Brain pericyte (primary cell): ENCODE measurements at regions not wholly inside any gene's neighbourhood (a gene's known extent, or its start where the extent isn't known, plus 50 kb on each side); places are given as distances from the start of the nearest gene placed in this dataset.

Experiments used
- DNase-seq: peaks from one replicate; pipeline ENCODE4 v3.0.0-alpha.2; 2012; ENCODE audit warnings: low read depth, low spot score

DNA sequence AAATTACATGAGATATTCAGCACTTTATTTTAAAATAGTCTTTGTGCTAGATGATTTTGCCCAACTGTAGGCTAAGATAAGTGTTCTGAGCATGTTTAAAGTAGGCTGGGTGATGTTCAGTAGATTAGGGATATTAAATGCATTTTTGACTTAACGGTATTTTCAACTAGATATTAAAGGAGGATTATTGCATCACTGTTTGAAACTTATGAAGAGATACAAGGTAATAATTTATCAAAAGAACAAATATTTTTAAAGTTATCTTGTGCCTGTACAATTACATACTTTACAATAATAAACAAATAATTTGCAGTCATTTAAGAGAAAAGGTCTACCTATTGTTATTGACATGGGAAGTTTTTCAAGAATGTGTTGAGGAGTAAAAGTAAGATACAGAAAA is 368.6 kb upstream of the DCN start:
- no peak for DNase-seq

DNA sequence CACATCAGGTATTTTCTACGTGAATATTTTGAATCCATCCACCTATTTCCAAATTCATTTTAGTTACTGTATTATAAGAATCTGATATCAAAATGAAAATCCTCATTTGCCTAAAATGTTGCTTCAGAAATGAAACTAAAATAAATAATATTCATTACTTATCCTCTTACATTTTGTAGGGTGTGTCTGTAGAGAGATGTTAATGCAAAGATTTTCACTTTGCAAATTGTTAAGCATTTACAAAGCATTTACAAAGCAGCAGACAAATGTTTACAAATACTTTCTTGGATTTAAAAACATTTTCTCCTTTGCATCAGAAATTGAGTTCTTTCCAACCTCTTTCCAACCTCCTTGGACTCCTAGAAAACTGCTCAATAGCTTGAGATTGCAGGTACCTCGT is 360.0 kb upstream of the DCN start:
- DNase-seq: no peak

- no peak for DNase-seq
Measured at GRCh38 chr12:91542067-91542466, 359.4 kb upstream of the DCN start.

DNA sequence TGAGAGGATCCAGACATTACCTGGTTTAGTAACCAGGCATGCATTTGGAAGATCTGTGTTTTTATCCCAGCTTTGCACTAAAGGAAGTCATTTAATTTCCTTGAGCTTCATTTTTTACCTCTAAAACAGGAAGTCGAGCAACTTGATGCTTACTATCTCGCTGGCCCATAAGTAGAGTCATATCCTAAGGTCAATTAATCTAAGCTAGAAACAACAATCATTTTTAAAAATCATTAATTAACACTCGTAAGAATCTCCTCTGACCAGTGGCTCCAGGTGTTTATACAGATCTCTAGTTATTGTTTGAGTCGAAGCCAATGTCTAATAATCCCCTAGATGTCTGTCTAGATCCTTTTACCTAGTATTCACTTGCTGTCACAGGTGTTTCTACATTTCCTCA is 355.8 kb upstream of the DCN start:
- no peak for DNase-seq

DNA sequence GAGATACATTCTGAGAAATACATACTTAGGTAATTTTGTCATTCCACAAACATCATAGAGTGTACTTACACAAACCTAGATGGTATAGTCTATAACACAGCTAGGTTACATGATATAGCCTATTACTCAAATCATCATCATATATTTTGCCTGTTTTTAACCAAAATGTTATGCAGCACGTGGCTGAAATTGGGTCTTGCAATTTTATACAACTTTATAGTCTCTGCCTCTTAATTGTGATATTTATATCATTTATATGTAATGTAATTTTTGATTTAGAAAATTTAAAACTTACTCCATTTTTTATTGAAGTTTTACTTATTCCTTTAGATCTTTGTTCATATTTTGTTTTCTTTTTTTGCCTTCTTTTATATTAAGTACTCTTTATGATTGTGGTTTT is 350.7 kb upstream of the DCN start:
- DNase-seq: no peak

GRCh38 chr12:91529829-91530228 is 347.2 kb upstream of the DCN start:
- no peak for DNase-seq

DNA sequence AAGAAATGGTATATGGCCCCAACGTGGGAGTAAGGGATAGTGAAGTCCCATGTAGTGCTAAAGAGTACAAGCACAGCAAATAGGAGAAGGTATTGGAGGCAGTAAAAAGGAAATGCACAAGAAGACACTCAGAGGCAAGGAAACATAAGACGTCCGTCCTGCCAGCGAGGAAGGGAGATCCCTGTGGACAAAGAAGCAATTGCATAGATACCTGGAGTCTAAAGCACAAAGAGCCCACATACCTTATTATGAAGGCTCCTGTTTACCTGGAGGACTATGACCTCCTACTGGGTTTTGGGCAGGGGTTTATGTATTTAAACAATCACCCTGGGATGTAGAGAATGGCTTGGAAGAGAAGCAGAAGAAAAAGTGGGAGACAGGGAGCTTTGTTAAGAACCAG is 341.2 kb upstream of the DCN start:
- DNase-seq: no peak

GRCh38 chr12:91516695-91517047 is 334.1 kb upstream of the DCN start:
- no peak for DNase-seq

DNA sequence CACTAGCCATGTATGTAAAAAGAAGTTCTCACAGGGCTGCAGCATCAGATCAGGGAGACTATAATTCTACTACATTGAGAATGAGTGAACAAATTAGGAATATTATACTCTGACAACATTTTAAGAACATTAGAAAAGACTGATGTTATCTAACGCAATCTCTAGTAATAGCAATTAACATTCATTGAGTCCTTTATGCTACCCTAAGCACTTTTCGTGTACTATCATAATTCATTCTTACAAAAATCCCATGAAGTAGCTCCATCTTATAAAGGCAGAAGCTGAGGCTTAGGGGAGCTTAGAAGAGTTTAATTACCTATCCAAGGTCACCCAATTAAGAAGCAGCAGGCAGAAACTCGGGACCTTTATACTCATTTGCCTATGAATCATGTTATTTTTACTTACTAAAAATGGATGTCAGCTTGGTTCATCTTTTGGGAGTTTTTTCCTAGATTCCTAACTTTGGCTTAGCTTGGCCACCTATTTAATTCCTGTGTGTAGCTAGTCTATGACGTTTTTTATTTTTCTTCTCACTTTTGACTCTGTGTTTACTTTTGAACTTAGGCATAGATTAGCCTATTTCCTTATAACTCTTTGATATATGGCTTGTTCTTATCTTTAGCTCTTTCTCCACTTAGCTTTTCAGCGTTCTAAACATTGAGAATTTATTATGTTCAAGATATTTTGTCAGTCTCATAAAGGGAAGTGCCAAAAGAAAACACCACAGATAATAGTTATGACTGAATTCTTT is 333.5 kb upstream of the DCN start:
- no peak for DNase-seq

DNA sequence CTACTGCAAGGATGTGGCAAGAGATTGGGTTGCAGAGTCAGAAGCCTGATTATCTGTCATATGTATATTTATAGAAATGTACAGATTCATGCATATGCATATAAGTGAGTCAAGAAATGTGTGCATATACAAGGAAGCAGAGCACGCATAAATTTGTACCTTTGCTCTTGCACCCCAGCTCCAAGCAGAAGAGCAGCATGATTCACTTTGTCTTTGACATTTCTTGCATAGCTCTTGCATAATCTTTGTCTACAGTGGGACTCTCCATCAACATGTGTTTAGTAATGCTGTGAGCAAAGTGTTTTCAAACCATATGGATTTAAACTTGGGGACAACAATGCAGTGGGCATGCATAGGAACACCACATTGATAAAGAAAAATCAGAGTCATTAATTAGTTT is 330.7 kb upstream of the DCN start:
- no peak for DNase-seq

DNA sequence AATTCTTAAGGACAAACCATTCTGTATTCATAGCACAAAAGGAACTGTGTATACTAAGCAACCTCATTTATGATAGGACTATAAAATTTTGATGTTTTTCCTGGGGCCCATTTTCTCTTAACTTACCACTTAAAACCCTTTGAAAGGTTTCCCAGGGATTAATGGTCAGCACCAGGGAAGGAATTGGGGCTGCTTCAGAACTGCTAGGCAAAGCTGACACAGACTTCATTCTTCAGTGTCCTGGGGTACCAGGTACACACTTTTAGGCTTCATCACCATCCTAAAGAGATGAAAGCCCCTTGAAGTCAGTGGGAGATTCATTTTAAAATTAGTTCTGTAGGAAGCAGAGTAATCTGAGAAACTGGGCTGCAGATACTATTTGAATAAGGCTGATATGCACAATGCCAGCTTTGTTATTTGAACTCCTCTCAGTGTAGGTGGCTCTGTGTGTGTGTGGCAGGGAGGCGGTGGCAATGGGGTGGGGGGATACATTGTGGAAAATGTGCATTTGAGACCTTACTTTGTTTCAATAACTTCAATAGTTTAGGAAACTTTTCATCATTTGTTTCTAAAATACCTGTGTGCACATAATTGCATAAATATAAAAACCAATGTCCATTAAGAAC is 329.3 kb upstream of the DCN start:
- no peak for DNase-seq

DNA sequence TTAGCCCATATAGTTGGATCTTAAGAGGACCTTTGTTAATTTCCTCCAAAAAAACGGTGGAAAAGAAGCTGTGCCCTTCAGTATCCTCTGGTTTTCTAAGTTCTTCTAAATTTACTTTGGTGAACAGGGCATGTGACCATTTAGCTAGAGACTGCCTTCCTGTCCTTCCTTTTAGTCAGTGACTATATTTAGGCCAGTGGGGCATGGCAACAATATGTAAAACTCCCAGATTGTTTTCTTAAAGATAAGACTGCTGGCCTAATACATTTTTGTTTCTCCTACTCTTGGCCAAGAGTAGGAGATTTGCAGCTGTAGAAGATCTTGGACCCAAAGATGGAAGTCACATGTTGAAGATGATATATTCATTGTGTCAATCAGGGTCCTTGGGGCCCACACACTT is 325.1 kb upstream of the DCN start:
- DNase-seq: no peak

- no peak for DNase-seq
Measured at GRCh38 chr12:91506452-91506851, 323.8 kb upstream of the DCN start.

GRCh38 chr12:91505006-91505405 is 322.4 kb upstream of the DCN start:
- DNase-seq: no peak

DNA sequence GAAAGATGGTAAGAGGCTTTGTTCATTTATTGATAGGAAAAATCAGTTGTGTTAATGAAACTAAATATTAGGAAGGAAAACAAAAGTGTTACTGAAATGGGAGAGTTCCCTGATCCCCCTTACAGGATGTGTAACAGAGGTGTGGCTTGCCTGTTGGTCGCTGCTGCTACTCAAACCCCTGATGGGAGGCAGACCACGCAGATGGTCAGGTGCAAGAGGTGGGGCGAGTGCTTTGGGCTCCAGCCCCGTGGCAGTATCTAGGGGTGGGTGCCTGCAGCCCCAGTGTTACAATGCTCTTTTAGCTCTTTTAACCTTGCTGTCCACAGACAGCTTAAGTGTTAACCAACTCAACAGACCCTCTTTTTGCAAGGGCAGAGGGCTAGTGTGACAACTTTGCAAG is 319.6 kb upstream of the DCN start:
- no peak for DNase-seq

GRCh38 chr12:91496337-91496736 is 313.7 kb upstream of the DCN start:
- DNase-seq: no peak

DNA sequence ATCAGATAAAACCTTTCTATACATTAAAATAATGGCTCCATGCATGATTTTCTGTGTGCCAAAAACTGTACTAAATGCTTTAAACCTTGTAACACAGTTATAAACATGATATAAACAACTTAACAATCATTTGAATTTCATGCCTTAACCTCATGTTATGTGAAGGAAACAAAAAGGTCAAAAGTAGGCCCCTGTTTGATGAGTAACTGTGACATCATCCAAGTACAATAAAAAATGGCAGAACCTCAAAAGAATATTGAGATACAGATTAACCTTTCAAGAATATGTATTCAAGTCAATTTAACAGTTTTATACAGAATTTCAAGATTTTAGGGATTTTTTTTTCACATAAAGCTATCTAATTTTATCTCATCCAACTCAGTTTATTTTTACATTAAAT is 310.7 kb upstream of the DCN start:
- DNase-seq: no peak

- DNase-seq: no peak
Measured at GRCh38 chr12:91492648-91493047, 310.0 kb upstream of the DCN start.

DNA sequence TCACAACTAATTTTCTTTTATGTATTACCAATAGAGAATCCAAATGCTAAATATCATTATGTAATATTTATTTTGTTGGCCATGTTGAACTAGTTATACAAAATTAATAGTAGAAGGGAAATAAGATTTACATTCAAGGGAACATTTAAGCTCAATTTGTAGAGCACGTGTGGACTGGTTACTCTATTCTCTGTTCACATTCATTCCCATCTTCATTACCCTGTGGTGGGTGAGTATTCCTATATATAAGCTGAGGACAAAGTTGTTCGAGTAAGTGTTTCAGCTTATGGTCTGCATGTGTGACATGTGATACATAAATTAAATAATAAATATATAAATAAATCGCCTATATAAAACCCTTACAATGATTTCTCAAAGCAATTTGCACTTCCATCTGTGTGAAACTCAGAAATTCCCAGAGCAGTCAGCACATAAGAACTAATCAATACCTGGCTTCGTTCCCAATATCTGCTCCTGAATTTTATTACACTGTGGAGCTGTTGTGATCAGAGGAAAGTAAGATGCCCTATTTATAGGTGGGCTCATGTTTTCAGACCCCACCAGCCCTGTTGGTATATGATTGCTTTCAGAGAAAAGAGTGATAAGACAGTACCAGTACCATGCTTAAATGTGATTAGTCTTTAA is 308.2 kb upstream of the DCN start:
- DNase-seq: no peak

GRCh38 chr12:91483471-91483985 is 300.9 kb upstream of the DCN start:
- DNase-seq: peak; percentile 24

DNA sequence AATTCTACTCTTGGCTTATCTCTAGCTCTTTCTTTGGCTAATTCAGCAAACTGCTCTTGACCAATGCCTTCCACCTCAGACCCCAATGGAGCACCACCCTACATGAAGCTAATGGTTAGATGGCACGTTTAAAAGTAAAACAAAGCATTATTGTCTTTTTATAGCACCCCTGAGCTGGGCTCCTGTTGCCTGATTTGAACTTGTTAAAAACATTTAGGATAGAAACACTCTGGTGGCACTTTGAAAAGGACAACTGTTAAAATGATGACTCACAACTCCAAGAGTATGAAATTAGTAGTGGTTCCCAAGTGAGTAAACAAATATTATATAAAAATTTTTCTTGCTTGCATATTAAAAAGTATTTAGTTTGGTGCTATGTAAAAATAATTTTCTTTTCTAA is 299.6 kb upstream of the DCN start:
- no peak for DNase-seq

- DNase-seq: no peak
Measured at GRCh38 chr12:91478500-91478899, 295.9 kb upstream of the DCN start.

DNA sequence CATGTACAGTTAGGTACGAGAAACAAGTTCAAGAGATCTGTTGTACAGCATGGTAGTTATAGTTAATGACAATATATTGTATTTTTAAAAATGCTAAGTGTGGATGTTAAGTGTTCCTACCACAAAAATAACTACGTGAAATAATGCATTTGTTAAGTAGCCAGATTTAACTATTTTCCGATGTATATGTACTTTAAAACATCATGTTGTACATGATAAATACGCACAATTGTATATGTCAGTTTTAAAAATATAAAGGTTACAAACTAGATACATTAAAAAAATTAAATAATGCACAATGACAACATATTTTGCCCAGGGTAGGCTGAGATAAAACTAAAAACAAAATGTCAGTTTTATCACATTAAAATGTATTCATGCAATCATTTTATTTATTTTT is 285.1 kb upstream of the DCN start:
- no peak for DNase-seq
